Sigmoid colon (tissue), 6 donors: ENCODE measurements at regions not wholly inside any gene's neighbourhood (a gene's known extent, or its start where the extent isn't known, plus 50 kb on each side); places are given as distances from the start of the nearest gene placed in this dataset.

Experiments used
- DNase-seq: peaks from one replicate; pipeline ENCODE4 v3.0.0-alpha.2; 2019
- H3K27ac ChIP-seq, 4 donors: fragments of 200-600 bp; sonication (generic); one replicate each; pipeline ENCODE4 v1.5.1; 2016 to 2019; ENCODE audit warnings: mild to moderate bottlenecking in 1 of 4
- H3K27me3 ChIP-seq, 3 donors: fragments of 200-600 bp; sonication (generic); one replicate each; pipeline ENCODE4 v1.5.1; 2019; ENCODE audit warnings: mild to moderate bottlenecking in 1 of 3
- H3K36me3 ChIP-seq, 4 donors: fragments of 200-600 bp; sonication (generic); one replicate each; pipeline ENCODE4 v1.5.1; 2016 to 2019
- H3K4me1 ChIP-seq, 4 donors: fragments of 200-600 bp; sonication (generic); one replicate each; pipeline ENCODE4 v1.5.1; 2017 to 2019
- H3K4me3 ChIP-seq, 4 donors: fragments of 200-600 bp; sonication (generic); one replicate each; pipeline ENCODE4 v1.5.1; 2017 to 2019; ENCODE audit warnings: mild to moderate bottlenecking in 2 of 4, moderate library complexity in 1 of 4
- H3K9me3 ChIP-seq, 4 donors: fragments of 200-600 bp in 3 of 4; sonication (generic) in 3 of 4; one replicate each; pipeline versions ENCODE4 v1.5.1 to v1.6.1; 2013 to 2019
- CTCF ChIP-seq, 4 experiments: fragments of 450-650 bp in 3 of 4; fragments of 200-600 bp in 1 of 4; IDR thresholded peaks; one replicate each; pipeline ENCODE4 v1.5.1; 2016 to 2019; ENCODE audit warnings: antibody characterized with exemption in 4 of 4, mild to moderate bottlenecking in 3 of 4, moderate library complexity in 2 of 4
- EP300 ChIP-seq, 4 donors: sonication (generic); formaldehyde crosslinking; IDR thresholded peaks; one replicate each; pipeline ENCODE4 v1.6.1; 2017; ENCODE audit warnings: antibody characterized with exemption in 4 of 4
- POLR2A ChIP-seq, 2 donors: fragments of 450-650 bp; IDR thresholded peaks; one replicate each; pipeline ENCODE4 v1.6.1; 2016; ENCODE audit warnings: antibody characterized with exemption in 2 of 2, mild to moderate bottlenecking in 2 of 2, moderate library complexity in 2 of 2
- POLR2AphosphoS5 ChIP-seq, 4 donors: sonication (generic); formaldehyde crosslinking; IDR thresholded peaks; one replicate each; pipeline ENCODE4 v1.6.1; 2017; ENCODE audit warnings: antibody characterized with exemption in 4 of 4
- WGBS, 2 donors: extraction: QIAGEN DNeasy Blood & Tissue Kit; methylation state at CpG; one replicate each; pipeline ENCODE4 v1.1.7; 2013; 5-methylcytosine and 5-hydroxymethylcytosine counted together
- intact Hi-C: fragments of 100-400 bp; cut with DNase I; formaldehyde crosslinking; loops from one replicate; pipeline ENCODE4 v1.15.1; 2023
- donor health status: healthy with polysubstance abuse.
- donor health status: healthy.

GRCh38 chr13:79090552-79091124 is 315.4 kb downstream of the RBM26 start:
- Histone ChIP-seq H3K27me3 (no peaks in the 10 kb centered on the region), H3K27ac (no peak overlapping the region), H3K36me3 (no peaks in the 10 kb centered on the region), H3K4me1 (no peaks in the 10 kb centered on the region), H3K4me3 (no peak overlapping the region), H3K9me3 (no peaks in the 10 kb centered on the region)
- WGBS, 2 donors, result 79 to 82% methylated on average over 4 of the region's 4 CpGs
- TF ChIP-seq EP300 (IDR thresholded peaks at IDR 0.05), result no peak
- TF ChIP-seq POLR2A (IDR thresholded peaks at IDR 0.05), result no peak
- no peak for TF ChIP-seq CTCF (IDR thresholded peaks at IDR 0.05)
- no peak for TF ChIP-seq POLR2AphosphoS5 (IDR thresholded peaks at IDR 0.05)
- no peak for DNase-seq
- intact Hi-C loops, result no loop called here

GRCh38 chr13:79084802-79085424 is 321.1 kb downstream of the RBM26 start:
- no peak for TF ChIP-seq POLR2AphosphoS5 (IDR thresholded peaks at IDR 0.05)
- TF ChIP-seq POLR2A (IDR thresholded peaks at IDR 0.05), result no peak
- no peak for TF ChIP-seq EP300 (IDR thresholded peaks at IDR 0.05)
- no peak for TF ChIP-seq CTCF (IDR thresholded peaks at IDR 0.05)
- no peaks in the 10 kb centered on the region for H3K36me3 ChIP-seq
- H3K9me3 ChIP-seq, result no peaks in the 10 kb centered on the region
- no peaks in the 10 kb centered on the region for H3K4me1 ChIP-seq
- H3K27ac ChIP-seq, result no peak overlapping the region
- no peak overlapping the region for H3K4me3 ChIP-seq
- intact Hi-C loops, result no loop called here
- WGBS, 2 donors, result 76 to 81% methylated on average over 4 of the region's 4 CpGs
- DNase-seq, result no peak
- H3K27me3 ChIP-seq, result no peaks in the 10 kb centered on the region

- WGBS, 2 donors, result 85 to 92% methylated on average over 4 of the region's 4 CpGs
- intact Hi-C loops, result no loop called here
- TF ChIP-seq EP300 (IDR thresholded peaks at IDR 0.05) (no peak), CTCF (IDR thresholded peaks at IDR 0.05) (no peak), POLR2AphosphoS5 (IDR thresholded peaks at IDR 0.05) (no peak), POLR2A (IDR thresholded peaks at IDR 0.05) (no peak)
These were observed 324.1 kb downstream of the RBM26 start for GRCh38 chr13:79081942-79082341.

GRCh38 chr13:79079351-79079839 is 326.7 kb downstream of the RBM26 start:
- Histone ChIP-seq H3K4me3 (no peak overlapping the region), H3K27ac (no peak overlapping the region), H3K4me1 (no peaks in the 10 kb centered on the region), H3K27me3 (no peaks in the 10 kb centered on the region), H3K9me3 (no peaks in the 10 kb centered on the region), H3K36me3 (no peaks in the 10 kb centered on the region)
- DNase-seq, result no peak
- intact Hi-C loops, result no loop called here
- 61 to 86% methylated on average over 4 of the region's 4 CpGs for WGBS, 2 donors
- TF ChIP-seq POLR2AphosphoS5 (IDR thresholded peaks at IDR 0.05), result no peak
- TF ChIP-seq CTCF (IDR thresholded peaks at IDR 0.05), result no peak
- TF ChIP-seq EP300 (IDR thresholded peaks at IDR 0.05), result no peak
- no peak for TF ChIP-seq POLR2A (IDR thresholded peaks at IDR 0.05)

More at GRCh38 chr13:79081942-79082341, 324.1 kb downstream of the RBM26 start:
- no peak overlapping the region for H3K27ac ChIP-seq
- DNase-seq, result no peak
- no peaks in the 10 kb centered on the region for H3K27me3 ChIP-seq
- no peaks in the 10 kb centered on the region for H3K9me3 ChIP-seq
- no peaks in the 10 kb centered on the region for H3K36me3 ChIP-seq
- H3K4me3 ChIP-seq, result no peak overlapping the region
- H3K4me1 ChIP-seq, result no peaks in the 10 kb centered on the region
